C4-2B (cell line): ENCODE measurements at regions not wholly inside any gene's neighbourhood (a gene's known extent, or its start where the extent isn't known, plus 50 kb on each side); places are given as distances from the start of the nearest gene placed in this dataset.

Source experiments
- CTCF ChIP-seq: fragments of 450-650 bp; conservative IDR thresholded peaks from 2 replicates; pipeline ENCODE4 v1.5.1; 2017; ENCODE audit warnings: mild to moderate bottlenecking
- ZFX ChIP-seq: fragments of 450-650 bp; IDR thresholded peaks from 2 replicates; pipeline ENCODE4 v1.6.1; 2017

GRCh38 chr9:99579964-99580363, 241.7 kb upstream of the NR4A3 start:
- no peak for TF ChIP-seq CTCF
- no peak for TF ChIP-seq ZFX
